ENCODE measurements at regions not wholly inside any gene's neighbourhood (a gene's known extent, or its start where the extent isn't known, plus 50 kb on each side); places are given as distances from the start of the nearest gene placed in this dataset.

GRCh38 chr4:159503236-159504008, 400.5 kb downstream of the RAPGEF2 start (continued):
- no peak for TF ChIP-seq HDAC2 (IDR thresholded peaks at IDR 0.05; ENCODE audit: borderline replicate concordance in 1 of 2, low read depth in 2 of 2, low read length in 2 of 2)
- TF ChIP-seq JUN (IDR thresholded peaks at IDR 0.05; ENCODE audit: low read depth, low read length): no peak
- no peak for TF ChIP-seq CREB1 (IDR thresholded peaks at IDR 0.05)
- no peak for TF ChIP-seq EZH2 (IDR thresholded peaks at IDR 0.05; ENCODE audit: low read depth, low read length, severe bottlenecking)
- TF ChIP-seq POLR2AphosphoS5 (IDR thresholded peaks at IDR 0.05; ENCODE audit: low read depth, low read length): no peak
- TF ChIP-seq EGR1 (IDR thresholded peaks at IDR 0.05; ENCODE audit: borderline replicate concordance, low read depth, low read length): no peak
- TF ChIP-seq, protein P1, sequence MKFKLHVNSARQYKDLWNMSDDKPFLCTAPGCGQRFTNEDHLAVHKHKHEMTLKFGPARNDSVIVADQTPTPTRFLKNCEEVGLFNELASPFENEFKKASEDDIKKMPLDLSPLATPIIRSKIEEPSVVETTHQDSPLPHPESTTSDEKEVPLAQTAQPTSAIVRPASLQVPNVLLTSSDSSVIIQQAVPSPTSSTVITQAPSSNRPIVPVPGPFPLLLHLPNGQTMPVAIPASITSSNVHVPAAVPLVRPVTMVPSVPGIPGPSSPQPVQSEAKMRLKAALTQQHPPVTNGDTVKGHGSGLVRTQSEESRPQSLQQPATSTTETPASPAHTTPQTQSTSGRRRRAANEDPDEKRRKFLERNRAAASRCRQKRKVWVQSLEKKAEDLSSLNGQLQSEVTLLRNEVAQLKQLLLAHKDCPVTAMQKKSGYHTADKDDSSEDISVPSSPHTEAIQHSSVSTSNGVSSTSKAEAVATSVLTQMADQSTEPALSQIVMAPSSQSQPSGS (IDR thresholded peaks at IDR 0.05; ENCODE audit: low read length): no peak
- no peak for TF ChIP-seq HDAC6 (IDR thresholded peaks at IDR 0.05; ENCODE audit: low read depth, low read length)
- TF ChIP-seq TAF7 (optimal IDR thresholded peaks at IDR 0.05; ENCODE audit: borderline replicate concordance, low read depth, low read length): no peak
- TF ChIP-seq SP1 (IDR thresholded peaks at IDR 0.05; ENCODE audit: low read depth, low read length): peak; percentile 48; the same call in 1 of the 2 replicates
- no peak for TF ChIP-seq ZNF274 (IDR thresholded peaks at IDR 0.05; ENCODE audit: borderline replicate concordance, extremely low read depth, low read length)
- TF ChIP-seq CHD1 (IDR thresholded peaks at IDR 0.05; ENCODE audit: low read depth, low read length): no peak
- TF ChIP-seq CBX5 (IDR thresholded peaks at IDR 0.05; ENCODE audit: low read depth, low read length): no peak
- TF ChIP-seq BRCA1 (IDR thresholded peaks at IDR 0.05; ENCODE audit: low read depth, low read length): no peak
- TF ChIP-seq SIX5 (IDR thresholded peaks at IDR 0.05; ENCODE audit: low read depth, low read length): no peak
- TF ChIP-seq RXRA (IDR thresholded peaks at IDR 0.05; ENCODE audit: insufficient read depth, low read depth, low read length): no peak
- TF ChIP-seq EP300 (IDR thresholded peaks at IDR 0.05; ENCODE audit: borderline replicate concordance in 1 of 2, low read depth in 2 of 2, low read length in 2 of 2): 0 out of 3 replicates have a peak, but pooled peaks of 1 of the 2 experiments have one; percentile 20
- TF ChIP-seq GTF2F1 (IDR thresholded peaks at IDR 0.05; ENCODE audit: borderline replicate concordance, low read depth, low read length): no peak
- TF ChIP-seq TBP (IDR thresholded peaks at IDR 0.05; ENCODE audit: low read depth, low read length): no peak
- no peak for TF ChIP-seq SUZ12 (IDR thresholded peaks at IDR 0.05; ENCODE audit: low read length)
- no peak for TF ChIP-seq CHD2 (IDR thresholded peaks at IDR 0.05; ENCODE audit: low read length)
- TF ChIP-seq YY1 (IDR thresholded peaks at IDR 0.05; ENCODE audit: low read depth, low read length): peak; percentile 47; the same call in 1 of the 2 replicates

Measured in H1 (cell line).